HepG2 (cell line): ENCODE measurements at regions not wholly inside any gene's neighbourhood (a gene's known extent, or its start where the extent isn't known, plus 50 kb on each side); places are given as distances from the start of the nearest gene placed in this dataset.

Source experiments
- small RNA-seq, 3 experiments: library from RNA; depleted of rRNA; stranded (forward); fragments of <200 nt; gene quantifications; one replicate each; pipeline ENCODE3, GENCODE V24; 2012; ENCODE audit warnings: low read depth in 2 of 3, low replicate concordance in 1 of 3; ENCODE audit not compliant: insufficient read length in 3 of 3, insufficient read depth in 2 of 3

Small RNAs in the stretch of these regions (small RNA-seq; reads per million reads assigned to genes)
- 0 reads per million in 3 experiments for gene AC119618.1
- 0 reads per million in 3 experiments for gene RNA5SP499
